GM12878 (cell line): ENCODE measurements at regions not wholly inside any gene's neighbourhood (a gene's known extent, or its start where the extent isn't known, plus 50 kb on each side); places are given as distances from the start of the nearest gene placed in this dataset.

Experiments
- ATAC-seq: fragments of 200-7000 bp; cut with Tn5 transposase; 3 replicates; pipeline ENCODE4 v1.9.1; 2020; ENCODE audit warnings: mild to moderate bottlenecking, moderate library complexity
- BruUV-seq: library from RNA; stranded (reverse); fragments of 400-500 nt; replicated peaks from 2 replicates; lab custom pipeline; 2021; lab: Mats Ljungman, UMichigan
- CTCF ChIA-PET: fragments of 300-600 bp; sonication (Branson Sonifier 250); formaldehyde crosslinking; extraction: SDS; loops from one replicate; lab custom pipeline; 2021; ENCODE audit warnings: inconsistent platforms; lab: Yijun Ruan, JAX
- POLR2A ChIA-PET: fragments of 350-600 bp; formaldehyde crosslinking; extraction: SDS; loops from one replicate; lab custom pipeline; 2021; ENCODE audit warnings: inconsistent platforms; lab: Charles Lee
- RAD21 ChIA-PET: fragments of 300-600 bp; sonication (Branson Sonifier 250); formaldehyde crosslinking; loops from one replicate; lab custom pipeline; 2023; ENCODE audit warnings: antibody characterized with exemption; ENCODE audit not compliant: unreplicated experiment; lab: Charles Lee
- SMC1A ChIA-PET: fragments of 300-600 bp; sonication (Branson Sonifier 250); formaldehyde crosslinking; loops from one replicate; lab custom pipeline; 2023; ENCODE audit not compliant: unreplicated experiment, uncharacterized antibody; lab: Charles Lee
- DNase-seq: peaks from one replicate; pipeline ENCODE4 v3.0.0-alpha.2; 2011; ENCODE audit warnings: low read depth, low spot score
- FAIRE-seq: peaks from 3 replicates; lab custom pipeline; 2011; peaks lifted over from hg19 to GRCh38; lab: Jason Lieb, UNC
- H2AFZ ChIP-seq: 2 replicates; pipeline ENCODE4 v1.6.0; 2011; ENCODE audit warnings: low read depth, low read length, control low read depth; ENCODE audit not compliant: control insufficient read depth
- H3K27ac ChIP-seq: 2 replicates; pipeline ENCODE4 v1.5.1; 2011; ENCODE audit warnings: control low read depth; ENCODE audit not compliant: control insufficient read depth, insufficient read depth
- H3K27me3 ChIP-seq, 2 experiments: replicated peaks in 1 of 2; 2 replicates each; pipeline versions ENCODE4 v1.6.0 to v1.6.1; 2011; ENCODE audit warnings: low read length in 1 of 2; ENCODE audit not compliant: control insufficient read depth in 2 of 2, insufficient read depth in 2 of 2
- H3K36me3 ChIP-seq, 2 experiments: 2 replicates each; pipeline ENCODE4 v1.5.1; 2011; ENCODE audit warnings: low read length in 1 of 2; ENCODE audit not compliant: control insufficient read depth in 2 of 2, insufficient read depth in 2 of 2
- H3K4me1 ChIP-seq: 2 replicates; pipeline ENCODE4 v1.6.1; 2011; ENCODE audit warnings: mild to moderate bottlenecking, low read length, moderate library complexity, mixed read lengths; ENCODE audit not compliant: control insufficient read depth, insufficient read depth
- H3K4me2 ChIP-seq: 2 replicates; pipeline ENCODE4 v1.6.0; 2011; ENCODE audit warnings: control low read depth; ENCODE audit not compliant: control insufficient read depth, insufficient read depth
- H3K4me3 ChIP-seq: fragments of 200-600 bp; sonication (generic); 2 replicates; pipeline ENCODE4 v1.5.1; 2016
- H3K79me2 ChIP-seq: 2 replicates; pipeline ENCODE4 v1.6.0; 2011; ENCODE audit warnings: low read length; ENCODE audit not compliant: control insufficient read depth, insufficient read depth
- H3K9ac ChIP-seq: 2 replicates; pipeline ENCODE4 v1.8.0; 2011; ENCODE audit warnings: low read length, control low read depth, mixed read lengths; ENCODE audit not compliant: control insufficient read depth, insufficient read depth
- H3K9me3 ChIP-seq: replicated peaks from 3 replicates; pipeline ENCODE4 v1.5.1; 2011; ENCODE audit warnings: mild to moderate bottlenecking, low read length; ENCODE audit not compliant: control insufficient read depth, insufficient read depth
- H4K20me1 ChIP-seq: 2 replicates; pipeline ENCODE4 v1.6.0; 2011; ENCODE audit not compliant: control insufficient read depth, insufficient read depth
- CHD1 ChIP-seq: IDR thresholded peaks from 2 replicates; pipeline ENCODE4 v1.6.1; 2012; ENCODE audit warnings: low read depth, low read length, improper control_type of control experiment
- MYC ChIP-seq: IDR thresholded peaks from 2 replicates; pipeline ENCODE4 v1.6.1; 2011; ENCODE audit warnings: mild to moderate bottlenecking, low read length, moderate library complexity, inconsistent platforms; ENCODE audit not compliant: insufficient read depth, insufficient replicate concordance, insufficient read length, severe bottlenecking
- SIN3A ChIP-seq: IDR thresholded peaks from 2 replicates; pipeline ENCODE4 v1.6.1; 2012; ENCODE audit warnings: low read depth, low read length, improper control_type of control experiment
- WGBS: methylation state at CpG from one replicate; pipeline ENCODE4 v1.1.6; 2016; ENCODE audit warnings: low lambda C conversion rate; ENCODE audit not compliant: insufficient replicate concordance, insufficient coverage; ENCODE audit errors: missing lambda C conversion rate; 5-methylcytosine and 5-hydroxymethylcytosine counted together
- in situ Hi-C: fragments of 300-500 bp; cut with MboI; formaldehyde crosslinking; loops from 9 replicates; pipeline ENCODE4 v1.14.3; 2018; ENCODE audit warnings: mixed read lengths
- intact Hi-C: fragments of 100-400 bp; cut with micrococcal nuclease; formaldehyde crosslinking; loops from one replicate; pipeline ENCODE4 v1.14.2; 2022; ENCODE audit not compliant: unreplicated experiment
- TF ChIP-seq, protein P1 (sequence below): fragments of 450-650 bp; IDR thresholded peaks from 2 replicates; pipeline ENCODE4 v1.6.1; 2016; ENCODE audit warnings: mild to moderate bottlenecking, moderate library complexity, borderline replicate concordance
- TF ChIP-seq, protein P2 (sequence below): fragments of 450-650 bp; IDR thresholded peaks from 2 replicates; pipeline ENCODE4 v1.6.1; 2016; ENCODE audit warnings: mild to moderate bottlenecking

- no peak for FAIRE-seq
- RAD21 ChIA-PET, result no interaction called here
- Histone ChIP-seq H3K4me3 (no peak overlapping the region), H3K9me3 (no peaks in the 10 kb centered on the region), H2AFZ (no peak overlapping the region), H3K9ac (no peak overlapping the region), H4K20me1 (no peaks in the 10 kb centered on the region), H3K36me3 (no peaks in the 10 kb centered on the region), H3K4me1 (no peaks in the 10 kb centered on the region)
- no peak for ATAC-seq
- in situ Hi-C loops, result no loop called here
- TF ChIP-seq, protein P1, sequence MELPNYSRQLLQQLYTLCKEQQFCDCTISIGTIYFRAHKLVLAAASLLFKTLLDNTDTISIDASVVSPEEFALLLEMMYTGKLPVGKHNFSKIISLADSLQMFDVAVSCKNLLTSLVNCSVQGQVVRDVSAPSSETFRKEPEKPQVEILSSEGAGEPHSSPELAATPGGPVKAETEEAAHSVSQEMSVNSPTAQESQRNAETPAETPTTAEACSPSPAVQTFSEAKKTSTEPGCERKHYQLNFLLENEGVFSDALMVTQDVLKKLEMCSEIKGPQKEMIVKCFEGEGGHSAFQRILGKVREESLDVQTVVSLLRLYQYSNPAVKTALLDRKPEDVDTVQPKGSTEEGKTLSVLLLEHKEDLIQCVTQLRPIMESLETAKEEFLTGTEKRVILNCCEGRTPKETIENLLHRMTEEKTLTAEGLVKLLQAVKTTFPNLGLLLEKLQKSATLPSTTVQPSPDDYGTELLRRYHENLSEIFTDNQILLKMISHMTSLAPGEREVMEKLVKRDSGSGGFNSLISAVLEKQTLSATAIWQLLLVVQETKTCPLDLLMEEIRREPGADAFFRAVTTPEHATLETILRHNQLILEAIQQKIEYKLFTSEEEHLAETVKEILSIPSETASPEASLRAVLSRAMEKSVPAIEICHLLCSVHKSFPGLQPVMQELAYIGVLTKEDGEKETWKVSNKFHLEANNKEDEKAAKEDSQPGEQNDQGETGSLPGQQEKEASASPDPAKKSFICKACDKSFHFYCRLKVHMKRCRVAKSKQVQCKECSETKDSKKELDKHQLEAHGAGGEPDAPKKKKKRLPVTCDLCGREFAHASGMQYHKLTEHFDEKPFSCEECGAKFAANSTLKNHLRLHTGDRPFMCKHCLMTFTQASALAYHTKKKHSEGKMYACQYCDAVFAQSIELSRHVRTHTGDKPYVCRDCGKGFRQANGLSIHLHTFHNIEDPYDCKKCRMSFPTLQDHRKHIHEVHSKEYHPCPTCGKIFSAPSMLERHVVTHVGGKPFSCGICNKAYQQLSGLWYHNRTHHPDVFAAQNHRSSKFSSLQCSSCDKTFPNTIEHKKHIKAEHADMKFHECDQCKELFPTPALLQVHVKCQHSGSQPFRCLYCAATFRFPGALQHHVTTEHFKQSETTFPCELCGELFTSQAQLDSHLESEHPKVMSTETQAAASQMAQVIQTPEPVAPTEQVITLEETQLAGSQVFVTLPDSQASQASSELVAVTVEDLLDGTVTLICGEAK, result peak; percentile 38; the same call in 1 of the 2 replicates
- TF ChIP-seq CHD1 (no peak), SIN3A (no peak), MYC (no peak)
- TF ChIP-seq, protein P2, sequence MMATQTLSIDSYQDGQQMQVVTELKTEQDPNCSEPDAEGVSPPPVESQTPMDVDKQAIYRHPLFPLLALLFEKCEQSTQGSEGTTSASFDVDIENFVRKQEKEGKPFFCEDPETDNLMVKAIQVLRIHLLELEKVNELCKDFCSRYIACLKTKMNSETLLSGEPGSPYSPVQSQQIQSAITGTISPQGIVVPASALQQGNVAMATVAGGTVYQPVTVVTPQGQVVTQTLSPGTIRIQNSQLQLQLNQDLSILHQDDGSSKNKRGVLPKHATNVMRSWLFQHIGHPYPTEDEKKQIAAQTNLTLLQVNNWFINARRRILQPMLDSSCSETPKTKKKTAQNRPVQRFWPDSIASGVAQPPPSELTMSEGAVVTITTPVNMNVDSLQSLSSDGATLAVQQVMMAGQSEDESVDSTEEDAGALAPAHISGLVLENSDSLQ, result no peak
- TF ChIP-seq, all 136 proteins: peak for 1
- Histone ChIP-seq H3K27ac (no peak overlapping the region), H3K79me2 (no peaks in the 10 kb centered on the region), H3K4me2 (no peak overlapping the region), H3K27me3 (no peaks in the 10 kb centered on the region)
- CTCF ChIA-PET, result no interaction called here
- SMC1A ChIA-PET, result no interaction called here
- POLR2A ChIA-PET, result no interaction called here
- DNase-seq, result no peak
- intact Hi-C loops, result no loop called here
- 0% methylated on average over 2 of the region's 2 CpGs for WGBS
- no TSS peak for BruUV-seq
Observed at GRCh38 chr10:64502936-64503335, 981.7 kb downstream of the REEP3 start.
